ENCODE measurements at regions not wholly inside any gene's neighbourhood (a gene's known extent, or its start where the extent isn't known, plus 50 kb on each side); places are given as distances from the start of the nearest gene placed in this dataset.

GRCh38 chr3:17806876-17807275, 64.4 kb upstream of the TBC1D5 start:
- H3K4me3 Mint-ChIP-seq, result no peak overlapping the region
- no peaks in the 10 kb centered on the region for H3K36me3 Mint-ChIP-seq (ENCODE audit: low read depth)
- peaks cover 0 to 4% of the 10 kb centered on the region in 2 experiments for H3K27me3 ChIP-seq (ENCODE audit: control insufficient read depth in 1 of 2, insufficient read depth in 2 of 2, low read length in 2 of 2)
- H3K27ac ChIP-seq (ENCODE audit: low read depth in 1 of 2, low read length in 2 of 2), result no peak overlapping the region
- no peaks in the 10 kb centered on the region for H3K9me3 ChIP-seq (ENCODE audit: control insufficient read depth in 1 of 2, insufficient read depth in 1 of 2, low read length in 2 of 2)
- intact Hi-C loops (cut with DNase I, micrococcal nuclease), result no loop called here
- H3K4me1 Mint-ChIP-seq (ENCODE audit: low read depth), result peaks cover 26% of the 10 kb centered on the region
- H3K27me3 Mint-ChIP-seq, result no peaks in the 10 kb centered on the region
- TF ChIP-seq CTCF (IDR thresholded peaks at IDR 0.05), result no peak
- DNase-seq (no peak), ATAC-seq (ENCODE audit: poor library complexity) (no peak)
- H3K9me3 Mint-ChIP-seq, result no peaks in the 10 kb centered on the region
- ChIA-PET POLR2A (interaction anchor here (1.0 kb wide), 1 partner anchor 64 kb away, joined by 3 read pairs; the partner anchor contains the start of gene TBC1D5), CTCF (no interaction called here)
- no peak overlapping the region for H3K4me3 ChIP-seq (ENCODE audit: low read length)
- H3K27ac Mint-ChIP-seq, result no peak overlapping the region
- H3K36me3 ChIP-seq (ENCODE audit: insufficient read depth, low read length), result no peaks in the 10 kb centered on the region
- peaks cover 4% of the 10 kb centered on the region for H3K4me1 ChIP-seq (ENCODE audit: insufficient read depth, low read length)

GRCh38 chr3:17806201-17806600, 63.8 kb upstream of the TBC1D5 start:
- POLR2A ChIA-PET, result interaction anchor here (1.0 kb wide), 1 partner anchor 64 kb away, joined by 3 read pairs; the partner anchor contains the start of gene TBC1D5
- H3K9me3 ChIP-seq (ENCODE audit: control insufficient read depth in 1 of 2, insufficient read depth in 1 of 2, low read length in 2 of 2), result no peaks in the 10 kb centered on the region
- peaks cover 0 to 4% of the 10 kb centered on the region in 2 experiments for H3K27me3 ChIP-seq (ENCODE audit: control insufficient read depth in 1 of 2, insufficient read depth in 2 of 2, low read length in 2 of 2)
- Mint-ChIP-seq H3K27ac (no peak overlapping the region), H3K27me3 (no peaks in the 10 kb centered on the region), H3K36me3 (ENCODE audit: low read depth) (no peaks in the 10 kb centered on the region), H3K4me1 (ENCODE audit: low read depth) (peaks cover 26% of the 10 kb centered on the region), H3K4me3 (no peak overlapping the region), H3K9me3 (no peaks in the 10 kb centered on the region)
- H3K27ac ChIP-seq (ENCODE audit: low read depth in 1 of 2, low read length in 2 of 2), result no peak overlapping the region
- CTCF ChIA-PET, result no interaction called here
- TF ChIP-seq CTCF (IDR thresholded peaks at IDR 0.05), result no peak
- H3K36me3 ChIP-seq (ENCODE audit: insufficient read depth, low read length), result no peaks in the 10 kb centered on the region
- ATAC-seq (ENCODE audit: poor library complexity), result peak; percentile 87
- peaks cover 4% of the 10 kb centered on the region for H3K4me1 ChIP-seq (ENCODE audit: insufficient read depth, low read length)
- DNase-seq, result peak in 5 of 14 experiments; percentile 3 to 57 (median 20)
- H3K4me3 ChIP-seq (ENCODE audit: low read length), result no peak overlapping the region
- intact Hi-C loops (cut with DNase I, micrococcal nuclease), result no loop called here

- POLR2A ChIA-PET, result interaction anchor here (1.4 kb wide), 1 partner anchor 63 kb away, joined by 4 read pairs; the partner anchor contains the start of gene TBC1D5
- CTCF ChIA-PET, result no interaction called here
- Mint-ChIP-seq H3K27me3 (no peaks in the 10 kb centered on the region), H3K4me1 (ENCODE audit: low read depth) (peaks cover 21% of the 10 kb centered on the region), H3K36me3 (ENCODE audit: low read depth) (no peaks in the 10 kb centered on the region), H3K4me3 (no peak overlapping the region), H3K27ac (no peak overlapping the region), H3K9me3 (no peaks in the 10 kb centered on the region)
- no peak for ATAC-seq (ENCODE audit: poor library complexity)
- Histone ChIP-seq H3K27me3 (ENCODE audit: control insufficient read depth in 1 of 2, insufficient read depth in 2 of 2, low read length in 2 of 2) (peaks cover 0 to 4% of the 10 kb centered on the region in 2 experiments), H3K36me3 (ENCODE audit: insufficient read depth, low read length) (no peaks in the 10 kb centered on the region), H3K27ac (ENCODE audit: low read depth in 1 of 2, low read length in 2 of 2) (no peak overlapping the region), H3K4me3 (ENCODE audit: low read length) (no peak overlapping the region), H3K9me3 (ENCODE audit: control insufficient read depth in 1 of 2, insufficient read depth in 1 of 2, low read length in 2 of 2) (no peaks in the 10 kb centered on the region), H3K4me1 (ENCODE audit: insufficient read depth, low read length) (peaks cover 4% of the 10 kb centered on the region)
- no peak for TF ChIP-seq CTCF (IDR thresholded peaks at IDR 0.05)
- DNase-seq, result no peak
- intact Hi-C loops (cut with DNase I, micrococcal nuclease), result no loop called here
Observed at GRCh38 chr3:17805461-17805940, 63.1 kb upstream of the TBC1D5 start.
